ENCODE measurements at regions not wholly inside any gene's neighbourhood (a gene's known extent, or its start where the extent isn't known, plus 50 kb on each side); places are given as distances from the start of the nearest gene placed in this dataset.

DNA sequence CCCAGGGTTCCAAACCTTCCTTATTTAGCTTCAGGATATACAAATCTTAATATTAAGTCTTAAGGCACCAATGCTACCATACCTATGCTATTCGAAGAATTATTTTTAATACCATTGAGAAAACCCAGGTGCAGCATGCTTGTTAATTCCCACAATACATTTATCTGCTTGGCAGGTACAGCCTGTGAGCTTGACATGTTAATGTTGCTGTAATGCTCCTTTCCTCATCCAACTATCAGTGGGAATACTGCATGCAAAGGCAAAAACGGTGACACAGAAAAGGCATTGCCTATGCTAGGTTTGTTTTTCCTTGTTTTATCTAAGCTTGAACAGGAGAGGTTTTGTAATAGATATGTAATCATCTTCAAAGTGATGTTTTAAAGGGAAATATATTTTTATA, 135.7 kb upstream of the COX7C start:
- TF ChIP-seq POLR2A (IDR thresholded peaks at IDR 0.05) (no peak), POLR2AphosphoS5 (IDR thresholded peaks at IDR 0.05) (no peak)

Data from stomach (tissue), 4 donors.